IMR-90 (cell line): ENCODE measurements at regions not wholly inside any gene's neighbourhood (a gene's known extent, or its start where the extent isn't known, plus 50 kb on each side); places are given as distances from the start of the nearest gene placed in this dataset.

Experiments used
- CTCF ChIP-seq: conservative IDR thresholded peaks from 2 replicates; pipeline ENCODE4 v1.5.1; 2012; ENCODE audit warnings: mild to moderate bottlenecking, low read depth, low read length, improper control_type of control experiment
- MAFK ChIP-seq: IDR thresholded peaks from 2 replicates; pipeline ENCODE4 v1.6.1; 2012; ENCODE audit warnings: low read depth, low read length, improper control_type of control experiment
- POLR2A ChIP-seq: IDR thresholded peaks from 2 replicates; pipeline ENCODE4 v1.6.1; 2012; ENCODE audit warnings: mild to moderate bottlenecking, low read depth, low read length
- RAD21 ChIP-seq: IDR thresholded peaks from 2 replicates; pipeline ENCODE4 v1.6.1; 2012; ENCODE audit warnings: low read length, improper control_type of control experiment
- RFX5 ChIP-seq: IDR thresholded peaks from 2 replicates; pipeline ENCODE4 v1.8.0; 2012; ENCODE audit warnings: low read depth, mild to moderate bottlenecking, low read length, moderate library complexity

GRCh38 chr15:73805504-73806089 lies 52.4 kb upstream of the INSYN1 start:
- TF ChIP-seq MAFK (no peak), RFX5 (no peak), CTCF (no peak), RAD21 (no peak), POLR2A (no peak)
